GM03348 (cell line): ENCODE measurements at regions not wholly inside any gene's neighbourhood (a gene's known extent, or its start where the extent isn't known, plus 50 kb on each side); places are given as distances from the start of the nearest gene placed in this dataset.
A peak's percentile ranks its signal among the peaks of the same experiment; 100 is the strongest.

Experiments
- DNase-seq: peaks from one replicate; pipeline ENCODE4 v3.0.0; 2012; ENCODE audit warnings: low spot score

GRCh38 chr7:18081617-18082016 is 54.0 kb upstream of the PRPS1L1 start:
- no peak for DNase-seq

GRCh38 chr7:18082169-18082568 is 54.5 kb upstream of the PRPS1L1 start:
- DNase-seq = no peak

GRCh38 chr7:18086165-18087025 is 58.7 kb upstream of the PRPS1L1 start:
- peak; percentile 64 for DNase-seq

- DNase-seq = no peak
Measured at GRCh38 chr7:18087026-18087686, 59.5 kb upstream of the PRPS1L1 start.

GRCh38 chr7:18087687-18088078 is 60.0 kb upstream of the PRPS1L1 start:
- no peak for DNase-seq

GRCh38 chr7:18096087-18096486 is 68.4 kb upstream of the PRPS1L1 start:
- DNase-seq = no peak

GRCh38 chr7:18102576-18102975 is 74.9 kb upstream of the PRPS1L1 start:
- no peak for DNase-seq

- no peak for DNase-seq
Measured at GRCh38 chr7:18103436-18104218, 76.0 kb upstream of the PRPS1L1 start.

- DNase-seq = no peak
Measured at GRCh38 chr7:18109762-18110161, 82.1 kb upstream of the PRPS1L1 start.

GRCh38 chr7:18116661-18117060 is 89.0 kb upstream of the PRPS1L1 start:
- no peak for DNase-seq

- peak; percentile 29 for DNase-seq
Measured at GRCh38 chr7:18117482-18117881, 89.8 kb upstream of the PRPS1L1 start.

- DNase-seq = no peak
Measured at GRCh38 chr7:18119985-18120384, 92.3 kb upstream of the PRPS1L1 start.

- no peak for DNase-seq
Measured at GRCh38 chr7:18123508-18124239, 96.0 kb upstream of the PRPS1L1 start.

GRCh38 chr7:18125476-18125875 is 97.8 kb upstream of the PRPS1L1 start:
- peak; percentile 32 for DNase-seq

- no peak for DNase-seq
Measured at GRCh38 chr7:18126281-18126680, 98.6 kb upstream of the PRPS1L1 start.

- no peak for DNase-seq
Measured at GRCh38 chr7:18128846-18129245, 101.2 kb upstream of the PRPS1L1 start.

- no peak for DNase-seq
Measured at GRCh38 chr7:18132811-18133210, 105.2 kb upstream of the PRPS1L1 start.

- no peak for DNase-seq
Measured at GRCh38 chr7:18133921-18134320, 106.3 kb upstream of the PRPS1L1 start.

GRCh38 chr7:18140943-18141342 is 113.3 kb upstream of the PRPS1L1 start:
- DNase-seq = no peak

GRCh38 chr7:18144166-18144565 is 116.5 kb upstream of the PRPS1L1 start:
- no peak for DNase-seq

GRCh38 chr7:18145160-18145559 is 117.5 kb upstream of the PRPS1L1 start:
- no peak for DNase-seq

- DNase-seq = no peak
Measured at GRCh38 chr7:18151422-18151821, 123.8 kb upstream of the PRPS1L1 start.
